ENCODE measurements at regions not wholly inside any gene's neighbourhood (a gene's known extent, or its start where the extent isn't known, plus 50 kb on each side); places are given as distances from the start of the nearest gene placed in this dataset.

GRCh38 chr5:171598641-171599152, 179.2 kb downstream of the FGF18 start:
- Histone ChIP-seq H4K20me1 (ENCODE audit: low read depth) (no peaks in the 10 kb centered on the region), H3F3A (ENCODE audit: low read depth) (no peaks in the 10 kb centered on the region), H3K4me1 (no peaks in the 10 kb centered on the region), H3K27me3 (no peaks in the 10 kb centered on the region), H3K9ac (no peak overlapping the region), H3K9me3 (ENCODE audit: low read depth) (no peaks in the 10 kb centered on the region), H3K4me2 (no peak overlapping the region), H3K36me3 (no peaks in the 10 kb centered on the region), H3K79me2 (ENCODE audit: low read depth) (no peaks in the 10 kb centered on the region), H2AFZ (replicated peaks) (no peak overlapping the region), H3K4me3 (no peak overlapping the region), H3K27ac (no peak overlapping the region)
- H3K4me1 Mint-ChIP-seq = peaks cover 4% of the 10 kb centered on the region
- peak overlapping the region; percentile 22 for H3K4me3 Mint-ChIP-seq
- no peak for DNase-seq (ENCODE audit: low spot score)
- no peak for TF ChIP-seq EZH2 (IDR thresholded peaks at IDR 0.05)
- TF ChIP-seq EZH2phosphoT487 (IDR thresholded peaks at IDR 0.05) = no peak
- no peak for TF ChIP-seq CTCF (IDR thresholded peaks at IDR 0.05)
- no peaks in the 10 kb centered on the region for H3K36me3 Mint-ChIP-seq
- H3K27ac Mint-ChIP-seq = no peak overlapping the region
- H3K9me3 Mint-ChIP-seq = no peaks in the 10 kb centered on the region
- H3K27me3 Mint-ChIP-seq (ENCODE audit: insufficient read depth, low read depth) = peaks cover 24% of the 10 kb centered on the region

GRCh38 chr5:171599411-171599810, 180.0 kb downstream of the FGF18 start:
- no peak overlapping the region for H2AFZ ChIP-seq (replicated peaks)
- TF ChIP-seq CTCF (IDR thresholded peaks at IDR 0.05) (no peak), EZH2phosphoT487 (IDR thresholded peaks at IDR 0.05) (no peak), EZH2 (IDR thresholded peaks at IDR 0.05) (no peak)

GRCh38 chr5:171599957-171600612, 180.6 kb downstream of the FGF18 start:
- TF ChIP-seq EZH2 (IDR thresholded peaks at IDR 0.05) (no peak), EZH2phosphoT487 (IDR thresholded peaks at IDR 0.05) (no peak), CTCF (IDR thresholded peaks at IDR 0.05) (no peak)
- H3K79me2 ChIP-seq (ENCODE audit: low read depth) = no peaks in the 10 kb centered on the region
- no peaks in the 10 kb centered on the region for H3K4me1 ChIP-seq
- H3K9ac ChIP-seq = no peak overlapping the region
- no peaks in the 10 kb centered on the region for H3K27me3 ChIP-seq
- no peak overlapping the region for H2AFZ ChIP-seq (replicated peaks)
- H3K9me3 ChIP-seq (ENCODE audit: low read depth) = no peaks in the 10 kb centered on the region
- no peak overlapping the region for H3K27ac ChIP-seq
- Mint-ChIP-seq H3K27me3 (ENCODE audit: insufficient read depth, low read depth) (peaks cover 25% of the 10 kb centered on the region), H3K9me3 (no peaks in the 10 kb centered on the region), H3K4me3 (no peak overlapping the region), H3K4me1 (peaks cover 4% of the 10 kb centered on the region), H3K27ac (peak overlapping the region; percentile 69), H3K36me3 (no peaks in the 10 kb centered on the region)
- H3K4me2 ChIP-seq = no peak overlapping the region
- no peak overlapping the region for H3K4me3 ChIP-seq
- DNase-seq (ENCODE audit: low spot score) = no peak
- no peaks in the 10 kb centered on the region for H3K36me3 ChIP-seq
- no peaks in the 10 kb centered on the region for H4K20me1 ChIP-seq (ENCODE audit: low read depth)
- H3F3A ChIP-seq (ENCODE audit: low read depth) = no peaks in the 10 kb centered on the region

More at GRCh38 chr5:171599411-171599810, 180.0 kb downstream of the FGF18 start:
- Histone ChIP-seq H3K4me2 (no peak overlapping the region), H3K9ac (no peak overlapping the region), H3K27me3 (no peaks in the 10 kb centered on the region), H3K9me3 (ENCODE audit: low read depth) (no peaks in the 10 kb centered on the region), H3K36me3 (no peaks in the 10 kb centered on the region), H3F3A (ENCODE audit: low read depth) (no peaks in the 10 kb centered on the region), H3K4me1 (no peaks in the 10 kb centered on the region), H3K79me2 (ENCODE audit: low read depth) (no peaks in the 10 kb centered on the region), H3K27ac (no peak overlapping the region), H4K20me1 (ENCODE audit: low read depth) (no peaks in the 10 kb centered on the region), H3K4me3 (no peak overlapping the region)
- Mint-ChIP-seq H3K27ac (no peak overlapping the region), H3K27me3 (ENCODE audit: insufficient read depth, low read depth) (peaks cover 24% of the 10 kb centered on the region), H3K4me1 (peaks cover 4% of the 10 kb centered on the region), H3K36me3 (no peaks in the 10 kb centered on the region), H3K4me3 (no peak overlapping the region), H3K9me3 (no peaks in the 10 kb centered on the region)
- no peak for DNase-seq (ENCODE audit: low spot score)

All from neural progenitor cell (in vitro differentiated cells).